ENCODE measurements at regions not wholly inside any gene's neighbourhood (a gene's known extent, or its start where the extent isn't known, plus 50 kb on each side); places are given as distances from the start of the nearest gene placed in this dataset.

DNA sequence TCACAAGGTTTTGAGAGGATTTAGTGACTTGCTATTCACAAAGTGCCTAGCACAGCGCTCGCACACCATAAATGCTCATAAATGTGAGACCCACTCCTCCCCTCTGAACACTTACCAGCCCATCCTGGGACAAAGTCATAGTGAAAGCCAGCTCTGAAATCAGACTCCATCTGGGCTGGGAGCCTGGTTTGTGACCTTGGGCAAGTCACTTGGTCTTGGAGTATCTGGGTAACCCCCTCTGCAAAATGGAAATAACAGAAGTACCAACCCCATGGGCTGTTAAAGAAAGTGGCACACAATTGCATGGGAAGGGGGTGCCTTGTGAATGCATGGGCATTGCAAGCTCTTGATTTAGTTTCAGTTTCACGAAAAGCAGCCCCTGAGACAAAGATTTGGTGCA lies 104.7 kb upstream of the CDH5 start:
- TF ChIP-seq FOXM1 (IDR thresholded peaks at IDR 0.05; ENCODE audit: borderline replicate concordance, low read depth): no peak
- TF ChIP-seq TAF1 (IDR thresholded peaks at IDR 0.05; ENCODE audit: low read depth): no peak
- no peak for TF ChIP-seq NFIC (IDR thresholded peaks at IDR 0.05)
- TF ChIP-seq TEAD4 (IDR thresholded peaks at IDR 0.05): no peak
- no peak for TF ChIP-seq TCF12 (IDR thresholded peaks at IDR 0.05; ENCODE audit: low read depth)
- TF ChIP-seq, protein P1, sequence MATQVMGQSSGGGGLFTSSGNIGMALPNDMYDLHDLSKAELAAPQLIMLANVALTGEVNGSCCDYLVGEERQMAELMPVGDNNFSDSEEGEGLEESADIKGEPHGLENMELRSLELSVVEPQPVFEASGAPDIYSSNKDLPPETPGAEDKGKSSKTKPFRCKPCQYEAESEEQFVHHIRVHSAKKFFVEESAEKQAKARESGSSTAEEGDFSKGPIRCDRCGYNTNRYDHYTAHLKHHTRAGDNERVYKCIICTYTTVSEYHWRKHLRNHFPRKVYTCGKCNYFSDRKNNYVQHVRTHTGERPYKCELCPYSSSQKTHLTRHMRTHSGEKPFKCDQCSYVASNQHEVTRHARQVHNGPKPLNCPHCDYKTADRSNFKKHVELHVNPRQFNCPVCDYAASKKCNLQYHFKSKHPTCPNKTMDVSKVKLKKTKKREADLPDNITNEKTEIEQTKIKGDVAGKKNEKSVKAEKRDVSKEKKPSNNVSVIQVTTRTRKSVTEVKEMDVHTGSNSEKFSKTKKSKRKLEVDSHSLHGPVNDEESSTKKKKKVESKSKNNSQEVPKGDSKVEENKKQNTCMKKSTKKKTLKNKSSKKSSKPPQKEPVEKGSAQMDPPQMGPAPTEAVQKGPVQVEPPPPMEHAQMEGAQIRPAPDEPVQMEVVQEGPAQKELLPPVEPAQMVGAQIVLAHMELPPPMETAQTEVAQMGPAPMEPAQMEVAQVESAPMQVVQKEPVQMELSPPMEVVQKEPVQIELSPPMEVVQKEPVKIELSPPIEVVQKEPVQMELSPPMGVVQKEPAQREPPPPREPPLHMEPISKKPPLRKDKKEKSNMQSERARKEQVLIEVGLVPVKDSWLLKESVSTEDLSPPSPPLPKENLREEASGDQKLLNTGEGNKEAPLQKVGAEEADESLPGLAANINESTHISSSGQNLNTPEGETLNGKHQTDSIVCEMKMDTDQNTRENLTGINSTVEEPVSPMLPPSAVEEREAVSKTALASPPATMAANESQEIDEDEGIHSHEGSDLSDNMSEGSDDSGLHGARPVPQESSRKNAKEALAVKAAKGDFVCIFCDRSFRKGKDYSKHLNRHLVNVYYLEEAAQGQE (IDR thresholded peaks at IDR 0.05; ENCODE audit: low read depth): no peak
- TF ChIP-seq CEBPB (IDR thresholded peaks at IDR 0.05): no peak
- no peak for TF ChIP-seq EP300 (IDR thresholded peaks at IDR 0.05; ENCODE audit: borderline replicate concordance)
- TF ChIP-seq YY1 (IDR thresholded peaks at IDR 0.05; ENCODE audit: low read depth): no peak
- TF ChIP-seq RAD21 (IDR thresholded peaks at IDR 0.05; ENCODE audit: low read depth): no peak
- TF ChIP-seq ZBTB7A (IDR thresholded peaks at IDR 0.05; ENCODE audit: low read depth): no peak
- no peak for TF ChIP-seq CREB1 (IDR thresholded peaks at IDR 0.05; ENCODE audit: low read depth)

Measured in Ishikawa (cell line).